Hippocampal formation (tissue), 2 donors: ENCODE measurements at regions not wholly inside any gene's neighbourhood (a gene's known extent, or its start where the extent isn't known, plus 50 kb on each side); places are given as distances from the start of the nearest gene placed in this dataset.

Experiments used
- DNase-seq, 2 donors: peaks; one replicate each; lab custom pipeline; 2025; lab: John Stamatoyannopoulos, UW

DNA sequence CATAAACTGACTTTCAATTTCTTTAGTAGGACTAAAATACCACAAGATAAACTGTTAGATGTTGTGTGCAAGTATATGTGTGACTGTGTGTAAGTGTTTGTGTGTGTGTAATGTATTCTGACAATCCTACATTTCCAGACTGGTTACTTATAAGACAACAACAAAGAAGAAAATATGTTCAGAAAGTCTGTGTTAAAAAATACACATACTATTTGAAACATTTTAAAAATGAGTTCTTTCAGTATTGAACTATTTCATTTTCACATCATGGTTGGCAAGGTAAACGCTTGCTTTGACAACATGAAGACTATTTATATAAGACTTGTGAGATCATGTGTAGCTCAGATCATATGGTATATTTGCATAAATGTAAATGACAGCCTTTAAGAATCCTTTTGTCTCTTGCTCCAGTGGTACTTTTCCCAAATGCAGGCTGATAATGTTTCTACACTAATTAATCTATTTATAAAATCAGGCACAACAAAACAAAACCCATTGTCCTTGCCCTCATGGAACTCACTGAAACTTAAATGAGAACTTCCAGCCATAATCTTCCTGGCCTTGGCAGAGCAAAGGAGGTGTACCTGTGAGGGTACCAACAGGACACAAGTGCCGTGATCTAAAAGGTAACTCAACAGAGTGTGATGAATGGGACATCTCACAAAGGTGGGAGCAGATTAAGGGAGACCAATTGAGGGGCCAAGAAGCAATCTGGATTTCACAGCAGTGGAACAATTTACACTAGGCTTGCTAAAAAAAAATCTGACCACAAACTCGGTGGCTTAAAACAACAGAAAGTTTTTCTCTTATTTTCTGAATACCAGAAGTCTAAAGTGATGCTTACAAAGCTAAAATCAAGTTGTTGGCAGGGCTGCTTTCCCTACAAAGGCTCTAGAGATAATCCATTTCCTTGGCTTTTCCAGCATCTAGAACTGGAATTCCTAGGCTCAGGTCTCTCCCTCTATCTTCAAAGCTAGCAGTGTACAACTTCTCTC is 349.0 kb downstream of the TBC1D4 start:
- no peak for DNase-seq

DNA sequence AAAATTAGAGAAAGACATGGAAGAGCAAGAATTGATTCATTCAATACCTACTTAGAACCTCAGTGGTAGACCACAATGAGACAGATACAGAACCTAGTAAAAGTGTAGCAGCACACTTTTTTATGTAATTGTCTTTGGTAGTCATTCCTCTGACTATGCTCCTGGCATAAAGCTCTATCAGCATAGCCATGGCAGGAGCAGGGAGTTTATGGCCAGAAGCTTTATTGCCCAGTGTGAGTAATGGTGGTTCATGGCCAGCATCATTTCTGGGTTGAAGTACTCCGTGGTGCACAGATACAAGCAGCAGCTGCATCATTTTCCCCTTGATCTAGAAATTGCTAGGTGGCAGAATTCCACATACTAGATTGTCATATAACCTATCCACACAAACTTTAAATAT is 352.6 kb downstream of the TBC1D4 start:
- DNase-seq = no peak

DNA sequence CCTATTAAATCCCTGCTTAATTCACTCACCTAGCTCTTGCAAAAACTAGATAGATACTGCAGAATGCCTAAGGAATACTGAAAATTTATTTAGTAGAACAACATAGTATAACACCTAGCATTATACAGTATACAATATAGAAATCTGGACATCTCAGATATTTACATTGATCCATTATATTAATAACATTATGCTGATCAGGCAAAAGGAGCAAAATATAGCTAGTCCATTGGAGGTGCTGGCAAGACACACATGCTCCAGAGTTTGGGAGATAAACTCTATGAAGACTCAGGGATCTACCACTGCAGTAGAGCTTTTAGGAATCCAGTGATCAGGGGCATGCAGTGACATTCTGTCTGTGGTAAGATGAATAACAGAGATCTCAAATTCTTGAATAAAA is 357.6 kb downstream of the TBC1D4 start:
- no peak for DNase-seq

DNA sequence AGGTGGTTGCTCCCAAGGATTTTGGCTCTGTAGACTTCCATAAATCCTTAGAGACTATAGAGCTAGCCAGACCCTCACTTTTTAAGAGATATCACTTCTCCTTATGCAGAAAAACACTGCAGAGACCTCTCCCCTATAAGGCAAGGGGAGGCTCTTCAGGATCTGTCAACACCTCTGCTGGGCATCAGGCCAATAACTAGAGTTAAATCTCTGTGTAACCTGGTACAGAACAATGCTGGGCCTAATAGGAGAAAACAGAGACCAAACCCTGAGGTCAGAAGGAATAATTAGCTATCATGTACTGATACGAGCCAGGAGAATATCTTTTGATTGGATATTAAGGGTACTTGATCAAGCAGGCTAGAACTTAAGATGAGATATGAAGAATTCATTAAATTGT is 358.5 kb downstream of the TBC1D4 start:
- no peak for DNase-seq

DNA sequence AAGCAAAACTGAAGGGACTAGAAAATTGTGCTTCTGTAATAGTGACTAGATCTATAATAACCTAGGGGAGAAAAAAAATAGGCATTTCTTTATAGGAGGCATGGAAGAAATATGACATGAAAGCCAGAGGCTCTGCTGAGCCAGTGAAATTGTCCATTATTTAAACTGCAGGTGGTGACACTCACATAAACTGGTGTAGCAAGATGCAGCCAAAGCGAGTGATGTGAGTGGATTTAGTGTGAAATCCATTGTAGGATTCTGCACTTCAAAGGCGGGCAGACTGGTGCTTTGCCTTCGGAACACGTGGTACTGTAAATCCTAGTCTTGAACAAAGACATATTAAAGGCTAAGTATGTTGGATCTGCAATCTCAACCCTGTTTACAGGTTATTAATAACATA is 361.9 kb downstream of the TBC1D4 start:
- DNase-seq = no peak

DNA sequence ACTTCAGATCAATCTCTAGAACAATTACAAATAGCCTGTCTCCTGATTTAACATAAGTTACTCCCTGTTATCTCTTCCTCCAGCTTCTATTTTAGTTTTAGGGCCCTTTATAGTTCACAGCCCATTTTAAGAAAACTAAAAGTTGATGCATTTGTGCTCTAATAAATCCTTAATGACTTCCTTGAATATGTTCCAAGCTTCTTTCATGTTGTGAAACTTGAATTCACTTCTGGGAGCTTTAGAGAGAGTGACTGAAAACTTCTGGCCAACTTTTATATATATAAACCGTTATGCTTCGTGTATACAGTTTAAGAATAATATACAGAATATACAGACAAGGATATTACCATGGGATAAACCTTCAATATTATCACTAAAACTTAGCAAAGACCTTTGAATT is 366.8 kb downstream of the TBC1D4 start:
- DNase-seq = no peak

DNA sequence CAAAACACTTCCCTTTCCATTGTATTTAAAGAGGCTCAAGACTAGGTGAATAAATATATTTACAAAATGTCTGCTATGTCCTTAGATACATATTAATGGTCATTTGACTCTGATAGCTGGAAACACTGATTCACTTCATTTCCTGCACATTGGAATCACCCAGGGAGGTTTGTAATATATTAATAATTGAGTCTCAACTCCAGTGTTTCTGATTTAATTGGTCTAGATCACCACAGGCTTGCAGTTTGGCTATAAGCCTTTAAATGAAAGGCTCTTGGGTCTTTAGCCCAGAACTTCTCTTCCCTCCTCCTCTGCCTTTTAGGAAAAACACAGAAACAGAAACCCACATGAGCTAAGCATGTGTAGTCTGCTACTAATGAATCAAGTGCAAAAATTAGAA is 378.0 kb downstream of the TBC1D4 start:
- DNase-seq = no peak

DNA sequence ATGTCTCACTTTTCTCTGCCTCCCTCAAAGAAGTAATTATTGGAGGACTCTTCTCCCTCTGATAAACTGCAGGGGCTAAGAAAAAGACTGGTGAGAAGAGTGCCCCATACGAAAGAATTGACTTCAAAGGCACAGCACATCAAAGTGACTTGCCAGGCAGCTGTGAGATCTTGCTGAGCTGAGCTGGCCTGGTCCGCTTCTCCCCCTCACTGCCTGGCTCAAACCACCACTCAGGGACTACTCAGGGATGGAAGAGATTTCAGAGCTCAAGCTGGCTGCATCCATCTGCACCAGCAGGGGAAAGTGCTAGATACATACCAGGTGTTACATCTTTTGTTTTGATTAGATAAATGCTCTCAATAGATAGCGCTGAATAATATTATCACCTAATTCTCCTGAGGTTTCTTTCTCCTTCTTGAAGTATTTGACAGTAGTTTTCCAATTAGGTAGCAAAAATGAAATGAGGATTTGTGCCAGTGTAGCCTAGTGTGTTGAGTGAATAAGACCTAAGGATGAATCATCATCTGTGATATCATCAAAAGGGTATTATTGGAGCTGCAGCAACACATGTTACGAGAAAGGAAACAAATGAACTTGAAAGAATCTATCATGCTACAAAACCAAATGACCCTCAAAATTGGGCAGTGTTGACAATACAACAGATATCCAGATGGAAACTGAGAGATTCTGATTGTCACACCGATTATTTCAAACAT is 379.8 kb downstream of the TBC1D4 start:
- DNase-seq = no peak

DNA sequence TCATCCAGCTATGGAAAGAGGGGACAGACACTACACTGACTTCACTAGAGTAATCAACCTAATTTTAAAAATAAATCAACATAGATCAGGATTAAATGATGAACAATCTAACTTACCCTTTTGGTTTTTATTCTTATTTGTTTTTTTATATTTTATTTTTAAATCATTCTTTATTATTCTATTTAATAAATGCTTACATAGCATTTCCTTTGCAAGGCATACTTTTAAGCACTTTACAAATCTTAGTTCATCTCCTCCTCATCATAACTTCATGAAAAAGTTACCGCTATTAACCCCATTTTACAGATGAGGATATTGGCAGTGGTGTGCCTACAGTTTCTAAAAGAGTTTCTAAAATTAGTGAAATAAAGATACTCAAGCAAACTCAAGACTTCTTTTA is 380.6 kb downstream of the TBC1D4 start:
- no peak for DNase-seq

DNA sequence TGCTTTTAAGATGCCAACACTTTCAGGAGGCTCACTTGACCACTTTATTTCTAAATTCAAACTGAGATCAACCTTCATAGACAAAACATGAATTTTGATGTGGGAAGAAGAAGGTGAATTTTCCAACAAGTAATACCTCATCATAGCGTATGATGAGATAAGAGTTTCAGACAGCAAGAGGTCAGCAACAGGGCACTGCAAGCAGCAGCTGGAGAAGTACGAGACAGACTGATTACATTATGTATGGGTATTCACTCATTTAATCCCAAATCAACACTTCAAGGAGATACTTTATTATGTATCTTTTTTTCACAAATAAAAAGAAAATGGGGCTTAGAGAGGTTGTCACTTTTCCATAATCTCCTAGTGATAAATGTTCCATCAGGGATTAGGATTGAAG is 389.8 kb downstream of the TBC1D4 start:
- DNase-seq = no peak

DNA sequence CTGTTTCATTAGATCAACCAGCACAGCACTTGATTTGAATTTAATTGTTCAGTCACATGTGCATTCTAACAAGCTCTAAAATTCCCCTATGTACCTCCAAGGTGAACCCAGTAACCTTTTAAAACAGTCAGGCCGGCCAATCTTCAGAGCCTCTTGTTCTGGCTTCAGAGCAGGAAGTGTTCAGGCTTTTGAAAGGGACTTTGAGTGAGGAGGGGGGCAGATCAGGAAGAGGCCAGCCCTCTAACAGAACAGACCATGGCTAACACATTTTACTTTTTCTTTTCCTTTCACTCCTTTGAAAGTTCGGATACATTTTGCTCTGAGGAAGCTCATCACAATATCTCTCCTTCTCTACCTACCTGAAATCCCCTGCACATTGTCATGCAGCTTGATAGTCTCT is 390.3 kb downstream of the TBC1D4 start:
- no peak for DNase-seq

DNA sequence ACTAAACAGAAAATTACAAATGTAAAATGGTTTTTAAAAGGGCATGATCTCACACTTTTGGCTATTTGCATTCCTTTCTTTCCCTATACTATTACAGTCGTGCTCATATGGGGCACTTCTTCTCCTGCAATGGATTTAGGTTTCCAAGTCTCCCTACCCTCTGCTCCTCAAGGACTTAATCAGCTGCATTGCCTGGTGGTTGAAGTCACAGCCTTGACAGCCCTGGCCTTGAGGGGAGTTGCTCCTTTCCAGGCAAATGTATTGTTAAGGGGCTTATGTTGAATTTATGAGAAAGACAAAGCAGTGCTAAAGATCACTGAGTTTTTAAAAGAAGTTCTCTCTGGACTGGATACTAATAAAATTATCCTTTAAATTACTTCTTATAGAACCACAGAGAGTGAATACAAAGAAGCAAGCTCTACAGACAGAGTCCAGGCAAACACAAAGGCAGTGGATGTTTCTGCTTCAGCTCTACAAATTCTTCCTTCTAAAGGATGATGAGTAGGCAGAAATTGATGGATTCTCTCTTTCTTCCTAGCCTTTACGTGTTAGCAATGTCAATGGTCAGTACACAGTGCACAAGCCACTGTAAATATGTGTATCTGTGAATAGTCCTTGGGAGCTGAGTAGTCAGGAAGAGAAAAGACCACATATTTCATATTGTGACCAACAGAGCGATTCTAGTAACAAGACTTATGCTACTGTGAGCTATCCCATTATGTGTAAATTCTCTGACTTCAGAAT is 390.9 kb downstream of the TBC1D4 start:
- no peak for DNase-seq

DNA sequence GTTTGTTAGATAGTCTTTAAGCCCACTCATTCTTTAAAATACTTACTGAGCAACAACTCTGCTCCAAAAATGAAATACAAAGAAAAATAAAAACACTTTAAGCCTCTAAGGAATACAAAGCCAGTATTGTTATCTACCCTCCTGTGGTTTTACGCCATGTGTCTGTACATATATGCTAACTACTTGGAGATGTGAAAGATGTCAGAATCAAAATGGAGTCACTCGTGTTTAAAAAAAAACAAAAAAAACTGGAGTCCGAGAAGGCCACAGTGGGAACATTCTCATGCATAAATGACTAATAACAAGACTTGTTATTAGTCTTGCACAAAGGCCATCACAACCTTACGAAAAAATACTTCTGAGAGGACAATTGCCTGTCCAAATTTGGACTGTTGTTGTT is 393.1 kb downstream of the TBC1D4 start:
- DNase-seq = no peak

DNA sequence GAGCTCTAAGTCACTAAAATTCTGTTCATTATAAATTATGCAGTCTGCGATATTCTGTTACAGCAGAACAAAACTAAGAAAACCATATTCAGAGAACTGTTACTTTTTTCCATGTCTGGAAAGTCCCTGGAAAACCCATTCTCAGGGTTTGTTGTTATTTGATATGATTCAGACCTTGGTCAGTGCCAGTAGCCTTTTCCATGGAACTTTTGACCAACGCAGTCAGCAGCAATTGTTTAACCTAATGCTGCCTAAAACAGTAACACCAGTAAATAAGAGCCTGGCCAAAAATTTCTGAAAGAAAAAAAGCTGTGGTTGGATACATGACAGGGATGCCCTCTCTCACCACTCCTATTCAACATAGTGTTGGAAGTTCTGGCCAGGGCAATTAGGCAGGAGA is 402.7 kb downstream of the TBC1D4 start:
- no peak for DNase-seq

DNA sequence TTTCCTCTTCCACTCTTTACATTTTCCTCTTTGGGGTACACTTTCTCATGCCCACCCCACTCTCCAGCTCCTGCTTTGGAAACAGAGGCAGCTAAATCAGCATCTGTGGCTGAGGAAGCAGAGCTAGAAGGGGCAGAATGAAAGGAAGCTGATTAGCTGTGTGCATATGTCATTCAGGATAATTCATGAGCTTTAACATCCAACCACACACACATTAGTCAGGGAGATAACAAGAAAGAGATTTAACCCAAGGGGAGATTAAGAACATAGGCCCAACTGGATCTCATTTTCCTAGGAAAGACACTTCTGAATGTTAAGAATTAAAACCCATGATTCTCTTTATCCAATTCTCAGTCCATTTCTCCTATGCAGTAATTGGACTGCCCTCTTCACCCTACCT is 405.5 kb downstream of the TBC1D4 start:
- no peak for DNase-seq

DNA sequence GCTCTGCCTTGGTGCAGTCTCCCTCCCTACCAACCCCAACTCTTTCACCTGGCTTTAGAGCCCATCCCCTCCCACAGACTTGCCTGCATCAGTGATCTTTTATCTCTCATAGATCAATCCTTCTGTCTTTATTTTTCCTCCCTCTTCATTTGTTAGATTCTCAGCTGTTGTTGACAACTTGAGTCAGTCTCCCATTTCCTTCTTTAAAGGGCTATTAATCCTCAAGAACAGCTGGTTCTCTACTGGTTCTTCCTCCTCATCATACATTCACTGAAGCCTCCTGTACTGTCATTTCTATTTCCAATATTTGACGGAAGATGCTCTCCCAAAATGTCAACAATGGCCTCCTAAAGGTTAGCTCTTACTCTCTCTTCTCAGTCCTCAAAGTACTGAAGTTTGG is 408.2 kb downstream of the TBC1D4 start:
- no peak for DNase-seq

DNA sequence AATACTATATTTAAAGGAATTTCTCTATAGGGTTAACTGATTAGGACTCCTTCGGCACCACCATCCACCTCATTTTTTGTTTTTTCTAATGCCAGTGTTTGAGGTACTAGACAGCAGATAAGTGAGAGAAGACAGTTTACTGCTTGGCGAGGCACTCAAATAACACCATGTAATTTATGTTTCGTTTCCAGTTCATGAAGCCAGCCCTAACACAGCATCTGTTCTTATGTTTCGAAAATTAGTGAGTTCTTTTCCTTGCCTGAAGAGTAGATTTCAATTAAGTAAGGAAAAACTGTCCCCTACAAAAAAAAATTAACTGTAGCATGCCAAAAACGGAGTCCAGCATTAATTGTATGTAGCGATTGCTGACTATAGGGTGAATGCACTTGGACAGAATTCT is 409.1 kb downstream of the TBC1D4 start:
- no peak for DNase-seq

DNA sequence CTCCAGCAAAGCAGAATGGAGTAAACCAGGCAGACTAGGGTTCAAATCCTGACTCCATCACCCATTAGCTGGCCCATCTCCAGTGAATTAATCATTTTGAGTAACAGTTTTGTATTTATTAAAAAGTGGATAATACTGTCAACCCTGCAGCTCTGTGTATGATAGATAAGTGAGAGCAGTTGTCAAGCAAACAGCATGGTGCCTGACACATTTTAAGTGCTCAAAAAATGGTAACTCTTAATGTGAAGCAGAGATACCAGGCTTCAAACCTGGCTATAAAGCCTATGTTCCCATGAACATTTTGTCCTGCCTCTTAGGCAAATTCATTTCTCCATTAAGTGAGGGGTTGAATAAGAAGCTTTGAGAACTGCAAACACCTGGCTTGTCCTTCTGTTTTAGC is 409.6 kb downstream of the TBC1D4 start:
- no peak for DNase-seq

DNA sequence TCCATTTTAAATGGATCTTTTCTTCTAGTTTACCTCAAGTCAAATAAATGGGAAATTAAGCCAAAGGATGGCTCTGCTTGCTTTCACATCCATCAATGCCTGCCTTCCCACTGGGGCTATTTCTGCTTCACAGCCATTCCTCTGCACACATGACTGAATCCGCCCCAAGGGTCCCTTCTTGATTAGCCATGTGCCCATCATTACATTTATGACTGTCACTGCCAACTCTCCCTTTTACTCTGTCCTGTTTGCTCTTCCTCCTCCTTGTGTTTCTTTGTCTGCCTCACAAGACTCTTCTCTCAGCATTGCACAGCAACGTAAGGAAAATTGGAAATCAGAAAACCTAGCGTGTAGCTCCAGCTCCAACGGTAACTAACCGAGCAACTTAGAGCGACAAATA is 410.2 kb downstream of the TBC1D4 start:
- no peak for DNase-seq

DNA sequence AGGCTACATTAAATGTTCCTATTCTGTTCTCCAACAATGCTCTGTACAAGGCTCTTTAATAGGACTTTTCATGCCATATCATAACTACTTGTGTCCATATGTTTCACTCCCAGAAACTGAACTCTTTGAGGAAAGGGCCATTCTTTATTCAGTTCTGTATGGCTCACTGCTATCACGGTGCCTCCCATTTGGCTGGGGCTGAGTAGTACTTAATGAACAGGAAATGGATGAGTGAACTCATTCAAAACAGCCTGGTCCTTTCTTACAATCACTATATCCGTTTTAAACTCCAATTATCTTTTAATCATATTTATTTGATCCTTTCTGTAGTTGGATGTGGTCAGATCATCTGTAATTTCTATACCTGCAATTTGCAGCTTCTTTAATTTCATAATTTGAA is 410.6 kb downstream of the TBC1D4 start:
- DNase-seq = no peak

DNA sequence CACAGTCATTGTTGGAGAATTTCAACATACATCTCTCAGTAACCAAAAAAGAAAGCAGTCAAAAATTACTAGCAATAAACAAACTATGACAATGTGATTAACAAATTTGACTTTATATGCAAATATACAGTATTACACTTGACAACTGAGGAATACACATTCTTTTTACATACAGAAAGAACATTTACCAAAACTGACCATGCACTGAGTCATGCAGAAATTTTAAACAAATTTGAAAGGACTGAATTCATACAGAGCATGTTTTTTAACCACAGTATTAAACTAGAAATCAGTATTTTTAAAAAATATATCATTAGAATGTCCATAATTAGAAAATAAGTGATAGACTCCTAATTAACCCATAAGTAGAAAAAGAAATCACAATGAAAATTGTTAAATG is 420.1 kb downstream of the TBC1D4 start:
- no peak for DNase-seq

DNA sequence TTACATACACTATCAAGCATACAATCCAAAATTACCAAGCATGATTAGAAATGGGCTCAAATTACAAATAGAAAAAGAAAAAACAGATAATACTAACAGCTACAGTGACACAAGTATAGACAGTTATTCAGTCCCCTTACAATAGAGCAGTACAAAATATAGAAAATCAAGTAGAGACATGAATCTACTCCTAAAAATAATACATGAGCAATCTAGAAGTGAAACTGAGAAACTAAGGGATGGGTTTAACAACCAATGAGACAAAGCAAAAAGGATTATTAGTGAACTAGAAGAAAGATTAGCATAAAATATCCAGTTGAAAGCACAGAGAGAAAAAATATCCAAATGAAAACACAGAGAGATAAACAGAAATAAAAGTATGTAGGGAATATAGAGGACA is 426.7 kb downstream of the TBC1D4 start:
- no peak for DNase-seq

DNA sequence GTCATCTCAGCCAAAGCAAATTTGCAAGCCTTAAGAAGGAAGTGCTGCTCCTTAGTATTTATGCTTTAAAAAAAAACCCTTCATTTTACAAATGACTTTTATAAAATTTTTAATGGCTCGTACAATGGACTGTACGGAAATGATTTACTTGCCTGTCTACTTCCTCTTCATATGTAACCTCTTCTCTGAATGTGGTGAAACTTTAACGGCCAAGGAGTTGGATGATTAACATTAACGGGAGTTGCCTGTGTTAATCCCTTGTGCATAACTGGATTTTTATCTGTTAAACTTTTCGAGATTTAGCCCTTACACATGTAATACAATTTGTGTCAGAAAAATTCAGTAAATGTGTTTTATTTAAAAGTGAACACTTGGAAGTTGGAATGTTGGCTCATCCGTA is 429.4 kb downstream of the TBC1D4 start:
- DNase-seq = no peak
